GM12873 (cell line): ENCODE measurements at regions not wholly inside any gene's neighbourhood (a gene's known extent, or its start where the extent isn't known, plus 50 kb on each side); places are given as distances from the start of the nearest gene placed in this dataset.

ENCODE experiments used
- TF ChIP-seq, protein P1 (sequence below): IDR thresholded peaks from 2 replicates; pipeline ENCODE4 v1.5.1; 2012; ENCODE audit warnings: low read depth, mild to moderate bottlenecking, moderate library complexity, low read length, control low read depth; ENCODE audit not compliant: insufficient read depth; ENCODE audit errors: missing control alignments

DNA sequence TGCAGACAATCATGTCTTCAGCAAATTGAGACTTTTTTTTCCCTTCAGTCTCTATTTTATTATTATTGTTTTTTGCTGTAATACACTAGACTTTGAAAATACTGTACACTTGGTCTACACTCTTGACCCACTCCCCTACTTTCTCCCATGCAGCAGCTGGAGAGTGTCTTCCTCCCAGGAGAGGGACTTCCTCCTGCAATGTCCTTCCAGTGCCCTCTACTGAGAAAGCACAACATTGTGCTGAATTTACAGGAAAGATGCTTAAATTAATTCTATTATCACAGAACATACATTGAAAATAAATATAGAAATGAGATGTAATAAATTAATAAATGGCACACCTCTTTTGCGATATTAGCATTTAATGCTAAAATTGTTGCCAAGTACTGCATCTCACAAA lies 411.3 kb downstream of the CCSER2 start:
- TF ChIP-seq, protein P1, sequence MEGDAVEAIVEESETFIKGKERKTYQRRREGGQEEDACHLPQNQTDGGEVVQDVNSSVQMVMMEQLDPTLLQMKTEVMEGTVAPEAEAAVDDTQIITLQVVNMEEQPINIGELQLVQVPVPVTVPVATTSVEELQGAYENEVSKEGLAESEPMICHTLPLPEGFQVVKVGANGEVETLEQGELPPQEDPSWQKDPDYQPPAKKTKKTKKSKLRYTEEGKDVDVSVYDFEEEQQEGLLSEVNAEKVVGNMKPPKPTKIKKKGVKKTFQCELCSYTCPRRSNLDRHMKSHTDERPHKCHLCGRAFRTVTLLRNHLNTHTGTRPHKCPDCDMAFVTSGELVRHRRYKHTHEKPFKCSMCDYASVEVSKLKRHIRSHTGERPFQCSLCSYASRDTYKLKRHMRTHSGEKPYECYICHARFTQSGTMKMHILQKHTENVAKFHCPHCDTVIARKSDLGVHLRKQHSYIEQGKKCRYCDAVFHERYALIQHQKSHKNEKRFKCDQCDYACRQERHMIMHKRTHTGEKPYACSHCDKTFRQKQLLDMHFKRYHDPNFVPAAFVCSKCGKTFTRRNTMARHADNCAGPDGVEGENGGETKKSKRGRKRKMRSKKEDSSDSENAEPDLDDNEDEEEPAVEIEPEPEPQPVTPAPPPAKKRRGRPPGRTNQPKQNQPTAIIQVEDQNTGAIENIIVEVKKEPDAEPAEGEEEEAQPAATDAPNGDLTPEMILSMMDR, result no peak

DNA sequence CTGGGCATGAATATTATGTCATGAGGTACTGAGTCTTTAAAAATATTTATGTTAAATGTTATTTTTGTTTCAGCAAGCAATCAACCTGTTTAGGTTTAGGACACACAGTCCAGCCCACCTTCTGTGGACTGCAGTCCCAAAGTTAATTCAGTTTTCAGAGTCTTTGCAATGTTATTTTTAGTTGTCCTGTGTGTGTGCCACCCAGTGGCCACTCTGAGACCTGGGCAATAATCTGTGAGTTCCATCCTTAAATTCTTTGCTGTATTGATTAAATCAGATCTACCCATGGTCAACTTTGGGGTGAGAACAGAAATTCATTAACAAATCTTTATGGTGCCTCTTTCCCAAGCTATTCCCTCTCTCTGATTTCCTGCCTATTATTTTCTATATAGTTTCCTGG lies 415.1 kb downstream of the CCSER2 start:
- TF ChIP-seq, protein P1, result peak; percentile 49

DNA sequence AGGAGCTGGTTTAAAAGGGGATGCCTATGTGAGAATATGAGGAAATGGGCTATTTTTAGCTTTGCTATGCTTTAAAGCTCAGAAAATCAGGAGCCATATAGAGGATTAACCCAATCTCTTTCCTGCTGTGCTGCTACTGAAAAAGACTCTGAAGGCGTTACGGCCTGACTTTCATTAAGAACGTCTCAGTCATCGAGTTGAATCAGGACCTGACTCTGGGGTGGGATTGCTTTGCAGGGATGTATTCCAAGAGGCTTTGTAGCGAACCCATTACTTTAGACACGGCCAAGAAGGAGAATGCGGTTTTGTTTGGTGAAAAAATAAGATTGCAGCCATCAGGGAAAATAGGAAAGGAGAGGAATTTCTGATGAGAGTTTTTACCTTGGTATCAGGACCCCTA lies 426.9 kb downstream of the CCSER2 start:
- TF ChIP-seq, protein P1, result no peak

DNA sequence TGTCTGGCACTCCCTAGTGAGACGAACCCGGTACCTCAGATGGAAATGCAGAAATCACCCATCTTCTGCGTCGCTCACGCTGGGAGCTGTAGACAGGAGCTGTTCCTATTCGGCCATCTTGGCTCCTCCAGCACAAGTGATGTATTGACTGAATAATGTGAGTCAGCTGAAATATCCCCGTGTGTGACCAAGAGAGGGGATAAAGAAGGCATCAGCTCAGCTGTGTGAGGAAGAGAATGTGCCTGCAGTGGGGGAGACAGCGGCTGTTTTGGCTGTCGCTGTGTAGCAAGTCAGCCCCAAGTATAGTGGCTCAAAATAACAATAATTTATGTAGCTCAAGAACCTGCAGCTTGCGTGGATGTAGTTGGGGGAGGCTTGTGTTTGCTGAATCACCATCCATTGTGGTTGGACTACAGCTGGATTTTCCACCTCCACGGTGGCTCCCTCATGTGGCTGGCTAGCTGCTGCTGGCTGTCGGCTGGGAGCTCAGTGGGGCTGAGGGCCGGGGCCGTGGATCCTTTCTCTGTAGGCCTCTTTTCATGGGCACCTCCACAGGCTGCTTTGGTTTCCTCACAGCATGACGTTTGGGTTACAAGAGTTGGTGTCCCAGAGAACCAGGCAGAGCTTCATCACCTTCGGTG lies 434.5 kb downstream of the CCSER2 start:
- TF ChIP-seq, protein P1, result no peak

DNA sequence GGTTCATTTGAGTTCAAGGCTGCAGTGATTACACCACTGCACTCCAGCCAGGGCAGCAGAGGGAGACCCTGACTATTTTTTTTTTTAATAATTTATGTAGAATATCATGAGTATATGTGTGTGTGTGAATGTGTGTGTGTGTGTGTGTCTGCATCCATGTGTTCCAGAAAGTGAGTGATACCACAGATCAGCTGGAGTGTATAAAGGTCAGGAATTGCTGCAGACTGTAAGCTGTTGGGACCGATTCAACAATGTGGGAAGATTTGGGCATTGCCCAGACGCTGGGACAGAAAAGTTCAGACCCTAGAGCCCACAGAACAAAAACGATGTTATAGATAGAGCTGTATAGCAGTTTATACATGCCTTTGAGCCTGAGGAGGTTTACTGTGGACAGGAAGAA lies 435.6 kb downstream of the CCSER2 start:
- TF ChIP-seq, protein P1, result no peak

DNA sequence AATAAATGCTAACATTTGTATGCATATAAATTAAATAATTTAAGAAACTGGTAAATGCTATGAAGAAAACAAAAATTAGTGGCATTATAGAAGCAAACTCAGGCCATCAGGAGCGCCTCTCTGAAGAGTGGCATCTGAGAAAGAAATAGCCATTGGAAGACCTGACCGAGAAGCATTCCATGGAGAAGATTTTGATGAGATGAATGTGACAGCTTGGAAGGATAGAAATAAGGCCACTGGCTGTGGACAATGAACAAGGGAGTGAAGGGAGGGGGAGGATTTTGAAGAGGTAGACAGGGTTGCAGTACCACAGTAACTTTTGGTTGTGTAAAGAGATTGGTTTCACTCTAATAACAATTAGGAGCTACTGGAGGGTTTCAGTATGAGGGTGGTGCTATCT lies 436.7 kb downstream of the CCSER2 start:
- TF ChIP-seq, protein P1, result no peak

DNA sequence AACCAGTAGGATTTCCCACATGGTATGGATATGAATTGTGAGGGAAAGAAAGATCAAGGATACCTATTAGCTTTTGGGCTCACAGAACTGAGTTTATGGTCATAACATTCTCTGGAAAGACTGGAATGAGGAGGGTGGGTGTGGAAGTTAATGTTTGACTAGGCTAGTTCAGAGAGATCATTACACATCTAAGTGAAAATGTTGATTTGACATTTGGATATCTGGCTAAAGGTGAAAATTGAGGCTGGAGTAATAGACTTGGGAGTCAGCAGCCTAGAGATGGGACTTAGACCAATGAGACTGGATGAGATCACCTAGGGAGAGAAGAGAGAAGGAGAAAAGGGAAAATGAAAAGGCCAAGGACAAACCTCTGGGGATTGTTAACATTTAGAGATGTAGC lies 437.3 kb downstream of the CCSER2 start:
- TF ChIP-seq, protein P1, result no peak
